AG10803 (cell line): ENCODE measurements at regions not wholly inside any gene's neighbourhood (a gene's known extent, or its start where the extent isn't known, plus 50 kb on each side); places are given as distances from the start of the nearest gene placed in this dataset.
"Not testable (repeated sequence)": the region's sequence is repeated elsewhere in the genome, so short reads cannot be mapped to it uniquely, and the experiment has no call there.

Experiments
- DNase-seq: peaks from one replicate; pipeline ENCODE4 v3.0.0; 2010; ENCODE audit warnings: low read depth
- H3K4me3 ChIP-seq: 2 replicates; pipeline ENCODE4 v1.5.1; 2011; ENCODE audit warnings: mild to moderate bottlenecking, low read length, control low read depth
- TF ChIP-seq, protein P1 (sequence below): conservative IDR thresholded peaks from 2 replicates; pipeline ENCODE4 v1.5.1; 2011; ENCODE audit warnings: mild to moderate bottlenecking, low read length, control low read depth, inconsistent platforms

DNA sequence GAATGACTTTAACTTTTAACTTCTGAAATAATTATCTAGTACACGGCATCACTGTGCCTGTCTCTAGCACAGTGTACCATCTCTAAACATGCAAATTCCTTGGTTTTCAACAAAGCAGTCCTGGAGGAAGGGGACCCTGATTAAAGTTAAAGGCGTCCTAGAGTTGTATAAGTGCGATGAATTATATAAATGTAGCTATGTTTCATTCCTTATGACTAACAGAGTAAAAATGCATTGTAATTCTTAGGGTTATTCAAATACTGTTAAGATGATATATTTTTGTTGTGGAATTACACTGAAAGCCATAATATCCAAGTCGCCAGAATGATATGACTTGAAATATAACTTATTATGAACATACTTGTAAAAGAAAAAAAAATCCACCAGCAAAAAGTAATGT lies 544.9 kb upstream of the LINC00305 start:
- no peak for DNase-seq
- TF ChIP-seq, protein P1, sequence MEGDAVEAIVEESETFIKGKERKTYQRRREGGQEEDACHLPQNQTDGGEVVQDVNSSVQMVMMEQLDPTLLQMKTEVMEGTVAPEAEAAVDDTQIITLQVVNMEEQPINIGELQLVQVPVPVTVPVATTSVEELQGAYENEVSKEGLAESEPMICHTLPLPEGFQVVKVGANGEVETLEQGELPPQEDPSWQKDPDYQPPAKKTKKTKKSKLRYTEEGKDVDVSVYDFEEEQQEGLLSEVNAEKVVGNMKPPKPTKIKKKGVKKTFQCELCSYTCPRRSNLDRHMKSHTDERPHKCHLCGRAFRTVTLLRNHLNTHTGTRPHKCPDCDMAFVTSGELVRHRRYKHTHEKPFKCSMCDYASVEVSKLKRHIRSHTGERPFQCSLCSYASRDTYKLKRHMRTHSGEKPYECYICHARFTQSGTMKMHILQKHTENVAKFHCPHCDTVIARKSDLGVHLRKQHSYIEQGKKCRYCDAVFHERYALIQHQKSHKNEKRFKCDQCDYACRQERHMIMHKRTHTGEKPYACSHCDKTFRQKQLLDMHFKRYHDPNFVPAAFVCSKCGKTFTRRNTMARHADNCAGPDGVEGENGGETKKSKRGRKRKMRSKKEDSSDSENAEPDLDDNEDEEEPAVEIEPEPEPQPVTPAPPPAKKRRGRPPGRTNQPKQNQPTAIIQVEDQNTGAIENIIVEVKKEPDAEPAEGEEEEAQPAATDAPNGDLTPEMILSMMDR, result no peak
- no peak overlapping the region for H3K4me3 ChIP-seq

DNA sequence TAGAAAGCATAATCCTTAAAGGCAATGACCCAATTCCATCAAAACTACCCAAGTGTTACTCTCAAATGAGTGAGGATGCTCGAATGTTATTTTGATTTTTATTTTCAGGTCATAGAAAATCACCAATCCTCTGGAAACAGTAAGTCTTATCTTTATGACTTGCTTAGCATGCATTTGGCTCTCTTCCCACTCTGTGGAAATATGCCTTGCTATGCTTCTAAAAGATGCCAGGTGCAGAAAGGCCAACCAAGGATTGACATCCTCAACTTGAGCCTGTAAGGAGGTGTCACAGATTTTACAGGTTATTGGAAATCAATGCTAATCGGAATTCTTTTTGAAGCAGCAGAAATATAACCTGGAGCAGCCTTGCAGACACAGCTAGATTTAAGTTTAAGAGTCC lies 543.9 kb upstream of the LINC00305 start:
- no peak overlapping the region for H3K4me3 ChIP-seq
- no peak for DNase-seq
- TF ChIP-seq, protein P1, result no peak

DNA sequence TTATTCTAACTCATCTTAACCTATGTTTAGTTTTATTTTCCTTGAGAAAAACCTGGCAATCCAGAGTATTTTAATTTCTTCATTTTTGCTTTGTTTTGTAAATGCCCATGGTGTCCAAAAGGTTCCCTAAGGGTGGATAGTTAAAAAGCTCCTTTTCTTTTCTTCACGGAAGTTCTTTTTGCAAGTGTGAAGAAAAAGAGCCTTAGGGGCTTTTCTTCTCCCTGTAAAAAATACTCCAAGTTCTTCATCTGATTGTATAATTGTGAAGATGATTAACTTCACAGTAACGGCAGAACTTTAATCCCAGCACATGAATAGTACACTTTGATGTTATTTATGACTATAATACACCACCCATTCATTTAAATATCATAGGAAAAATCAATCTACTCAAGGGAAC lies 530.2 kb upstream of the LINC00305 start:
- TF ChIP-seq, protein P1, result no peak
- H3K4me3 ChIP-seq, result no peak overlapping the region

DNA sequence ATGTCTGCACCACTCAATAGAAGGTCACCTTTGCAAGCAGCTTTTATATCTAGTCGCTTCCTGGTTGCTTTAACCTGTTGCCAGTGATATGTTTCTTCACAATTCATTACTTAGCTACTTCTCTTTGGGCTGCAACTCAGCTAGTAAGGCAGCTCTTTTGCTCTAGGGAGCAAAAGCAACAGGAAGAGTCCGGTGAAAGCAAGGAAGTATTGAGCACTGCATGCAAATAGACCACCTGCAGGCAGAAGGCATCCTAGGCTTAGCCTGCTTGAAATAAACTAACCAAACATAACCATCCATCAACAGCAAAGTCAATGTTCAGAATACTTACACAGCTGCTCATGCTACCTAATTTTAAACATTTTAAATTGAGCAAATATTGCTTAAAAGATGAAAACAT lies 529.2 kb upstream of the LINC00305 start:
- no peak overlapping the region for H3K4me3 ChIP-seq
- no peak for DNase-seq

More for the DNA sequence above, 530.2 kb upstream of the LINC00305 start:
- DNase-seq, result no peak

DNA sequence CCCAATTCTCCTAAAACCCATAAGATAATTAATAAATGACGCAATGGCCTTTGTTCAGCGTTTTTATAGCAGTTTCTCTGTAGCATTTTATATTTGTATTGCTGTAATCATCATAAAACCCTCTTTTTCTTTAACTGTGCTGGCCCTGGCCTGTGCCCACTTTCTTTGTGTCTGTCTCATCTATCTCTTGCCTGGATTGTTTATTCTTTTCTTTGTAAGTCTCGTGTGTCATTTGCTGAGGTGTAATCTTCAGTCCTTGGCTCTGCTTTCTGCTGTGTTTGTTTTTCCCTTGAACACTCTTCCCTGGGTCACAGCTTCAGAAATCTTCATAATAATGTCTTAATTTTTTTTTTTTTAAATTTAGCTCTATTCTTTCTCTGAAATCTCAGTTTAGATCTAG lies 525.8 kb upstream of the LINC00305 start:
- no peak overlapping the region for H3K4me3 ChIP-seq
- TF ChIP-seq, protein P1, result no peak
- DNase-seq, result no peak

More for the DNA sequence above, 529.2 kb upstream of the LINC00305 start:
- TF ChIP-seq, protein P1, result no peak

DNA sequence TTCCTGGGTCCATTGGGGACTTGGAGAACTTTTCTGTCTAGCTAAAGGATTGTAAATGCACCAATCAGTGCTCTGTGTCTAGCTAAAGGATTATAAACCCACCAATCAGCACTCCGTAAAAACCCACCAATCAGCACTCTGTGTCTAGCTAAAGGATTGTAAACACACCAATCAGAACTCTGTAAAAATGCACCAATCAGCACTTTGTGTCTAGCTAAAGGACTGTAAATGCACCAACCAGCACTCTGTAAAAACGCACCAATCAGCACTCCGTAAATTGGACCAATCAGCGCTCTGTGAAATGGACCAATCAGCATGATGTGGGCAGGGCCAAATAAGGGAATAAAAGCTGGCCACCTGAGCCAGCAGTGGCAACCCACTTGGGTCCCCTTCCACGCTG lies 522.4 kb upstream of the LINC00305 start:
- not testable (repeated sequence) for DNase-seq, H3K4me3 ChIP-seq

DNA sequence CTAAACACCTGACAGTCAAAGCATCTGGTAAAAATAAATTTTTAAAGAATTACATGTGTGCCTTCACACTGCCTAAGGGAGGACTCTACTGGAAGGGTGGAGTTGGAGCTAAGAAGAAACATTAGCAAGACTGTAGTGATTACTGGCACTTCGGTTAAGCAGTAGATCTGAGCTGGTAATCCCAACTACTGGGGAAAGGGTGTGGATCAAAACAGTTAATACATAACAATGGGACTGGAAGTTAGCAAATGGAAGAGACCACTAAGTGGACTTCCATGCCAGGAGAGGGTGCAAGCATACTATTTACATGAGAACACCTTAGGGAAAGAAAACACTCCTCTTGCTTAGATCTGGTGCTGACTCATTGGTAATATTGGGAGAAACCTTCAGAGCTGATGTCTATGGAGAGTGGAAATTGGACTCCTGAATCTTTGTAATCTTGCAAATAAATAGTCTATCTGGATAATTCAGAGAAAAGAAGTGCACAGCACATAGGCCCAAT lies 519.6 kb upstream of the LINC00305 start:
- no peak overlapping the region for H3K4me3 ChIP-seq
- no peak for DNase-seq
- TF ChIP-seq, protein P1, result no peak

DNA sequence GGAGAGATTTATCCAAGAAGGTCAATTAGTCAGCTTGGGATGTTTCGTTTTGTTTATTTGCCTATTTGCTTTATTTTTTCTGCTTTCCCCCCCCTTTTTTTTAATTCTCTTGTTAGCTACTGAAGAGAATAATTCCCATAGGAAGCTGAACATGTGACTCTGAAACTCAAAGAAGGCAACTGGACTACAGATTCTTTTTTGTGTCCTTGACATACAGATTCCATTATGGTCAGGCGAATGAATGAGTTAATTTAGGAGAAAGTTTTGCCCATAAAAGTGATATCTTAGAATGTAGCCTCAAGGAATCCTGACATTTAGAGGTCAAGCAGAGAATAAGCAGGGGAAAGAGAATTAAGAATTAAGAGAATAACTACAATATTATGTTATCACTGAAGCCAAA lies 514.2 kb upstream of the LINC00305 start:
- TF ChIP-seq, protein P1, result no peak
- no peak for DNase-seq
- H3K4me3 ChIP-seq, result no peak overlapping the region
